HUES64 (cell line): ENCODE measurements at regions not wholly inside any gene's neighbourhood (a gene's known extent, or its start where the extent isn't known, plus 50 kb on each side); places are given as distances from the start of the nearest gene placed in this dataset.
"Not testable (repeated sequence)": the region's sequence is repeated elsewhere in the genome, so short reads cannot be mapped to it uniquely, and the experiment has no call there.

Source experiments
- H3K27ac ChIP-seq: 2 replicates; pipeline ENCODE4 v1.7.0; 2013; ENCODE audit warnings: low read depth, low read length, inconsistent platforms
- H3K27me3 ChIP-seq: 2 replicates; pipeline ENCODE4 v1.6.1; 2013; ENCODE audit warnings: mild to moderate bottlenecking, low read length; ENCODE audit not compliant: insufficient read depth
- H3K36me3 ChIP-seq: 2 replicates; pipeline ENCODE4 v1.6.1; 2013; ENCODE audit warnings: mild to moderate bottlenecking, low read length; ENCODE audit not compliant: insufficient read depth
- H3K4me1 ChIP-seq: 2 replicates; pipeline ENCODE4 v1.6.1; 2013; ENCODE audit warnings: mild to moderate bottlenecking, low read length, moderate library complexity; ENCODE audit not compliant: insufficient read depth
- H3K4me3 ChIP-seq: 2 replicates; pipeline ENCODE4 v1.5.1; 2013; ENCODE audit warnings: mild to moderate bottlenecking, low read length, moderate library complexity
- H3K9ac ChIP-seq: 2 replicates; pipeline ENCODE4 v1.6.1; 2013; ENCODE audit warnings: mild to moderate bottlenecking, low read depth, low read length
- H3K9me3 ChIP-seq: 2 replicates; pipeline ENCODE4 v1.6.1; 2013; ENCODE audit warnings: low read depth, low read length; ENCODE audit not compliant: insufficient read depth
- WGBS: fragments of 150-250, 120-280 bp; methylation state at CpG from one replicate; pipeline ENCODE4 v1.1.7; 2013; ENCODE audit warnings: missing lambda C conversion rate; 5-methylcytosine and 5-hydroxymethylcytosine counted together

DNA sequence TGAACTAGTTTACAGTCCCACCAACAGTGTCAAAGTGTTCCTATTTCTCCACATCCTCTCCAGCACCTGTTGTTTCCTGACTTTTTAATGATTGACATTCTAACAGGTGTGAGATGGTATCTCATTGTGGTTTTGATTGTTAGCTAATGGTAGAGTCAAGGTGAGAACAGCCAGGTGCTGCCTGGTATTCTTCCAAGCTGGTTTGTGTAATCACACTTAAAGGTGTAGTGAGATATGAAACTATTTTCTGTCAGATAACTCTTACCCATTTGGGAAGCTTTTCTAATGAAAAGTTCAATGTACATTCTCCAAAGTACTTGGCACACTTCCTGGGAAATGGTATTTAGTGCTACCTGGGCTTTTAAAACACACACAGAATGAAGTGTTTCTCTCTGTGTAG lies 343.3 kb upstream of the OR4C13 start:
- peaks cover 77% of the 10 kb centered on the region for H3K9me3 ChIP-seq
- not testable (repeated sequence) for H3K27me3 ChIP-seq, H3K27ac ChIP-seq

GRCh38 chr11:49623872-49624271 lies 328.3 kb upstream of the OR4C13 start:
- H3K27ac ChIP-seq, H3K9ac ChIP-seq, H3K36me3 ChIP-seq, H3K4me1 ChIP-seq, H3K27me3 ChIP-seq, H3K4me3 ChIP-seq: not testable (repeated sequence)
- WGBS = no CpG with 5 or more reads among the region's 1 CpG
- H3K9me3 ChIP-seq = peaks cover 55% of the 10 kb centered on the region

More for the DNA sequence above, 343.3 kb upstream of the OR4C13 start:
- not testable (repeated sequence) for H3K4me3 ChIP-seq, H3K36me3 ChIP-seq, H3K9ac ChIP-seq, H3K4me1 ChIP-seq

DNA sequence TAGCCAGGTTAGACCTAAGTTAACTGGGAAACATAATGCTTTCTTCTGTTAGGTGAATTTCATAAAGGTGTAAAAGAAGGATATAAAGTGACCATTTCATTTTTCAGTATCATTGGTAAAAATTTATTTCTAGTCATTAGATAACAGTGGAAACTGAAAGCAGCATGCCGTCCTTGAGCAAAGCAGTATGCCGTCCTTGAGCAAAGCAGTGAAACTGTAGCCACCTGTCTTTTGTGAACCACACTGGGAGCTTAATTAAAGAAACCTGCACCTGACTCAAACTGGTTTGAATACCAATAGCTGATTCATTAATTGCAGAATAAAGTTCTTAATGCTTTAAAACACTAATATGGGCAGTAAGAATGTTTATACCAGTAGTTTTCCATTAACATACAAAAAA lies 281.5 kb upstream of the OR4C13 start:
- not testable (repeated sequence) for H3K27ac ChIP-seq, H3K27me3 ChIP-seq, H3K36me3 ChIP-seq, H3K9ac ChIP-seq, H3K4me3 ChIP-seq, H3K4me1 ChIP-seq
- WGBS = 90% methylated on average over 2 of the region's 2 CpGs
- H3K9me3 ChIP-seq = peaks cover 56% of the 10 kb centered on the region

GRCh38 chr11:49702121-49702520 lies 250.1 kb upstream of the OR4C13 start:
- WGBS = 89% methylated on average over 1 of the region's 1 CpG
- peaks cover 80% of the 10 kb centered on the region for H3K9me3 ChIP-seq

GRCh38 chr11:49750447-49750846 lies 201.7 kb upstream of the OR4C13 start:
- not testable (repeated sequence) for H3K4me3 ChIP-seq, H3K27me3 ChIP-seq, H3K9ac ChIP-seq, H3K27ac ChIP-seq, H3K4me1 ChIP-seq, H3K36me3 ChIP-seq
- WGBS = 45% methylated on average over 2 of the region's 2 CpGs
- H3K9me3 ChIP-seq = peaks cover 64% of the 10 kb centered on the region

More at GRCh38 chr11:49702121-49702520, 250.1 kb upstream of the OR4C13 start:
- H3K27ac ChIP-seq, H3K4me1 ChIP-seq, H3K4me3 ChIP-seq, H3K27me3 ChIP-seq, H3K36me3 ChIP-seq, H3K9ac ChIP-seq: not testable (repeated sequence)

DNA sequence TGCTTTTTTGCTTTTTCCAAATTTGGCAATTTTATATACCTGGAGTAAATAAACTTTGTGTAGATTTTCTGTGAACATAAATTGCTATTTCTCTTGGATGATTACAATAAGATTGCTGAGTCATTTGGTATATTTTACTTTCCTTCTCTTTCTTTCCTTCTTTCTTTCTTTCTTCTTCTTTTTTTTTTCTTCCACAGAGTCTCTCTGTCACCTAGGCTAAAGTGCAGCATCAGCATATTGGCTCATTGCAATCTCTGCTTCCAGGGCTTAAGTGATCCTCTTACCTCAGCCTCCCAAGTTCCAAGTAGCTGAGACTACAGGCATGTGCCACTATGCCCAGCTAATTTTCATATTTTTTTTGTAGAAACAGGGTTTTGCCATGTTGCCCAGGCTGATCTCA lies 201.2 kb upstream of the OR4C13 start:
- not testable (repeated sequence) for H3K36me3 ChIP-seq, H3K4me3 ChIP-seq, H3K27ac ChIP-seq, H3K27me3 ChIP-seq, H3K4me1 ChIP-seq, H3K9ac ChIP-seq
- peaks cover 63% of the 10 kb centered on the region for H3K9me3 ChIP-seq

DNA sequence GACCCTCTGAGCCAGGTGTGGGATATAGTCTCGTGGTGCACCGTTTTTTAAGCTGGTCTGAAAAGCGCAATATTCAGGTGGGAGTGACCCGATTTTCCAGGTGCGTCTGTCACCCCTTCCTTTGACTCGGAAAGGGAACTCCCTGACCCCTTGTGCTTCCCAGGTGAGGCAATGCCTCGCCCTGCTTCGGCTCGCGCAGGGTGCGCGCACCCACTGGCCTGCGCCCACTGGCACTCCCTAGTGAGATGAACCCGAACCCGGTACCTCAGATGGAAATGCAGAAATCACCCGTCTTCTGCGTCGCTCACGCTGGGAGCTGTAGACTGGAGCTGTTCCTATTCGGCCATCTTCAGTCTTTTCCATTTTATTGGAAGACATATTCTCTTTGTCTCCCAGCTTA lies 171.4 kb upstream of the OR4C13 start:
- H3K27ac ChIP-seq, H3K9ac ChIP-seq, H3K4me1 ChIP-seq, H3K36me3 ChIP-seq, H3K4me3 ChIP-seq, H3K27me3 ChIP-seq: not testable (repeated sequence)
- peaks cover 38% of the 10 kb centered on the region for H3K9me3 ChIP-seq
- WGBS = 94% methylated on average over 20 of the region's 20 CpGs

DNA sequence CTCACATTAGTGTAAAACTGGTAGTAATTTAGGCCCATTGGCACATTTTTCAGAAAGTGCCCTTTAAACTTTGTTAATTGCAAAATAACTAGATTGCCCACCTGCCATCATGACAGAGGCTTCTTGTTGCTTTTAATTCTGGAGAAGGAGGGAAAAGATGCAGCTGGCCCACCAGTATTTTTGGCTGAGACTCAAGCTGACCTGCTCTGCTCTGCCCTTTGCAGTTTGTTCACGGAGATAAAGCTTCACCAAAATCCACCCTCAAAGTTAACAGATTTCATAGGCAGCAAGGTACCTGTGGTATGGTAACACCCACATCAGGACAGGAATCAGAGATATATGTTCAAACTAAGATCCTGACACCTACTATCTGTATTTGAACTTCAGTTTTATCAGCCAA lies 170.2 kb upstream of the OR4C13 start:
- H3K27ac ChIP-seq, H3K36me3 ChIP-seq, H3K4me3 ChIP-seq, H3K4me1 ChIP-seq, H3K27me3 ChIP-seq, H3K9ac ChIP-seq: not testable (repeated sequence)
- peaks cover 46% of the 10 kb centered on the region for H3K9me3 ChIP-seq
- 67% methylated on average over 1 of the region's 1 CpG for WGBS

DNA sequence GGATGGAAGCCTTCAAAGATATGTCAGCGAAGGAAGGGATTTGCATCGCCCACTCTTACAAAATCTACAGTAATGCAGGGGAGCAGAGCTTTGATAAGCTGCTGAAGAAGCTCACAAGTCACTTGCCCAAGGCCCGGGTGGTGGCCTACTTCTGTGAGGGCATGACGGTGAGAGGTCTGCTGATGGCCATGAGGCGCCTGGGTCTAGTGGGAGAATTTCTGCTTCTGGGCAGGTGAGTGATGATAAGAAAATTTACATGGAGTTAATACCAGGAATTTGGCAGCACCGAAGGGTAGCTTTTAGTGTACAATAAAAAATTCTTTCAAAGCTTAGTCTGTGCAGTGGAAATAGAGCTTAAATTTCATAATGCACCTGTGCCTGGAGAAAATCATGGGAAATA lies 168.3 kb upstream of the OR4C13 start:
- WGBS = 90% methylated on average over 4 of the region's 6 CpGs
- H3K36me3 ChIP-seq, H3K9ac ChIP-seq, H3K4me3 ChIP-seq, H3K4me1 ChIP-seq, H3K27me3 ChIP-seq, H3K27ac ChIP-seq: not testable (repeated sequence)
- H3K9me3 ChIP-seq = peaks cover 49% of the 10 kb centered on the region

- H3K4me1 ChIP-seq, H3K27me3 ChIP-seq, H3K36me3 ChIP-seq, H3K9ac ChIP-seq, H3K27ac ChIP-seq, H3K4me3 ChIP-seq: not testable (repeated sequence)
- peaks cover 45% of the 10 kb centered on the region for H3K9me3 ChIP-seq
- WGBS = 54% methylated on average over 2 of the region's 2 CpGs
These were observed 162.4 kb upstream of the OR4C13 start for GRCh38 chr11:49789787-49790186.

DNA sequence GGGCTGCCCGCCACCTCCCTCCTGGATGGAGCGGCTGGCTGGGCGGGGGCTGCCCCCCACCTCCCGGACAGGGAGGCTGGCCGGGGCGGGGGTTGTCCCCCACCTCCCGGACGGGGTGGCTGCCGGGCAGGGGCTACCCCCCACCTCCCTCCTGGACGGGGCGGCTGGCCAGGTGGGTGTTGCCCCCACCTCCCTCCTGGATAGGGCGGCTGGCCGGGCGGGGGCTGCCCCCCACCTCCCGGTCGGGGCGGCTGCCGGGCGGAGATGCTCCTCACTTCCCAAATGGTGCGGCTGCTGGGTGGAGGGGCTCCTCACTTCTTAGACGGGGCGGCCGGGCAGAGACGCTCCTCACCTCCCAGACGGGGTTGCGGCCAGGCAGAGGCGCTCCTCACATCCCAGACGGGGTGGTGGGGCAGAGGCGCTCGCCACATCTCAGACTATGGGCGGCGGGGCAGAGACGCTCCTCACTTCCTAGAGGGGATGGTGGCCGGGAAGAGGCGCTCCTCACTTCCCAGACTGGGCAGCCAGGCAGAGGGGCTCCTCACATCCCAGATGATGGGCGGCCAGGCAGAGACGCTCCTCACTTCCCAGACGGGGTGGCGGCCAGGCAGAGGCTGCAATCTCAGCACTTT lies 153.9 kb upstream of the OR4C13 start:
- H3K4me3 ChIP-seq, H3K27ac ChIP-seq, H3K27me3 ChIP-seq, H3K36me3 ChIP-seq, H3K9ac ChIP-seq, H3K4me1 ChIP-seq: not testable (repeated sequence)
- 93% methylated on average over 34 of the region's 39 CpGs for WGBS
- peaks cover 35% of the 10 kb centered on the region for H3K9me3 ChIP-seq

- WGBS = 91% methylated on average over 38 of the region's 43 CpGs
- not testable (repeated sequence) for H3K27ac ChIP-seq, H3K4me3 ChIP-seq, H3K9ac ChIP-seq, H3K36me3 ChIP-seq, H3K4me1 ChIP-seq, H3K27me3 ChIP-seq
- peaks cover 36% of the 10 kb centered on the region for H3K9me3 ChIP-seq
These were observed 134.3 kb upstream of the OR4C13 start for GRCh38 chr11:49817705-49818430.
